DOHH2 (cell line): ENCODE measurements at regions not wholly inside any gene's neighbourhood (a gene's known extent, or its start where the extent isn't known, plus 50 kb on each side); places are given as distances from the start of the nearest gene placed in this dataset.

Experiments
- CTCF ChIP-seq: fragments of 200-600 bp; sonication (generic); IDR thresholded peaks from one replicate; pipeline ENCODE4 v1.5.1; 2014; ENCODE audit warnings: antibody characterized with exemption, mild to moderate bottlenecking, low read depth, low read length; ENCODE audit not compliant: poor library complexity, severe bottlenecking
- EZH2phosphoT487 ChIP-seq: fragments of 200-600 bp; sonication (generic); IDR thresholded peaks from 2 replicates; pipeline ENCODE4 v1.6.1; 2017; ENCODE audit warnings: borderline replicate concordance, mild to moderate bottlenecking, antibody characterized with exemption, low read length, moderate library complexity, mixed read lengths

GRCh38 chr10:100679327-100679726 is 66.1 kb upstream of the PAX2 start:
- TF ChIP-seq CTCF (no peak), EZH2phosphoT487 (no peak)
